OCI-LY7 (cell line): ENCODE measurements at regions not wholly inside any gene's neighbourhood (a gene's known extent, or its start where the extent isn't known, plus 50 kb on each side); places are given as distances from the start of the nearest gene placed in this dataset.

ENCODE experiments used
- BruUV-seq: library from RNA; stranded (reverse); fragments of 400-500 nt; replicated peaks from 2 replicates; lab custom pipeline; 2021; lab: Mats Ljungman, UMichigan
- CTCF ChIA-PET: fragments of 300-600 bp; sonication (Branson Sonifier 250); formaldehyde crosslinking; loops from one replicate; lab custom pipeline; 2022; ENCODE audit warnings: antibody characterized with exemption; ENCODE audit not compliant: unreplicated experiment; lab: Charles Lee
- POLR2A ChIA-PET: fragments of 300-600 bp; sonication (Branson Sonifier 250); formaldehyde crosslinking; loops from one replicate; lab custom pipeline; 2022; ENCODE audit warnings: antibody characterized with exemption; lab: Charles Lee
- DNase-seq: peaks from one replicate; pipeline ENCODE4 v3.0.0-alpha.2; 2015; ENCODE audit warnings: low spot score
- H2AFZ ChIP-seq: fragments of 200-600 bp; sonication (generic), shearing (Covaris generic); 2 replicates; pipeline ENCODE4 v1.6.1; 2014; ENCODE audit warnings: mild to moderate bottlenecking, antibody characterized with exemption, low read length, moderate library complexity
- H3K27ac ChIP-seq: fragments of 200-600 bp; sonication (generic); 2 replicates; pipeline ENCODE4 v1.5.1; 2014; ENCODE audit warnings: mixed run types, low read depth, mild to moderate bottlenecking, moderate library complexity, low read length, inconsistent platforms; ENCODE audit not compliant: poor library complexity, severe bottlenecking
- H3K36me3 ChIP-seq: fragments of 200-600 bp; sonication (generic); 2 replicates; pipeline ENCODE4 v1.6.1; 2014; ENCODE audit warnings: mild to moderate bottlenecking, antibody characterized with exemption, low read length, moderate library complexity, mixed read lengths; ENCODE audit not compliant: insufficient read depth
- H3K4me1 ChIP-seq: fragments of 200-600 bp; sonication (generic); 2 replicates; pipeline ENCODE4 v1.5.1; 2014; ENCODE audit warnings: mild to moderate bottlenecking, low read length; ENCODE audit not compliant: insufficient read depth, poor library complexity, severe bottlenecking
- H3K4me2 ChIP-seq: fragments of 200-600 bp; sonication (generic); 2 replicates; pipeline ENCODE4 v1.6.1; 2014; ENCODE audit warnings: mild to moderate bottlenecking, low read length
- H3K4me3 ChIP-seq: fragments of 200-600 bp; sonication (generic); 2 replicates; pipeline ENCODE4 v1.5.1; 2014; ENCODE audit warnings: mild to moderate bottlenecking, low read depth, low read length; ENCODE audit not compliant: poor library complexity, severe bottlenecking
- H3K79me2 ChIP-seq: fragments of 200-600 bp; sonication (generic); 2 replicates; pipeline ENCODE4 v1.6.1; 2016; ENCODE audit warnings: low read depth, mild to moderate bottlenecking, low read length, moderate library complexity, mixed read lengths; ENCODE audit not compliant: insufficient read depth
- H3K9me2 ChIP-seq: fragments of 200-600 bp; sonication (generic); 2 replicates; pipeline ENCODE4 v1.6.1; 2016; ENCODE audit warnings: mild to moderate bottlenecking, low read length, mixed read lengths; ENCODE audit not compliant: insufficient read depth
- H3K9me3 ChIP-seq: fragments of 200-600 bp; sonication (generic); 2 replicates; pipeline ENCODE4 v1.6.1; 2014; ENCODE audit warnings: mild to moderate bottlenecking, mixed run types, low read length, mixed read lengths
- H4K20me1 ChIP-seq: fragments of 200-600 bp; sonication (generic); 2 replicates; pipeline ENCODE4 v1.6.1; 2014; ENCODE audit warnings: mild to moderate bottlenecking, antibody characterized with exemption, low read length, moderate library complexity, mixed read lengths; ENCODE audit not compliant: insufficient read depth
- CTCF ChIP-seq: fragments of 200-600 bp; sonication (generic); conservative IDR thresholded peaks from 2 replicates; pipeline ENCODE4 v1.5.1; 2014; ENCODE audit warnings: mild to moderate bottlenecking, antibody characterized with exemption, low read length, moderate library complexity, mixed read lengths
- EZH2phosphoT487 ChIP-seq: fragments of 200-600 bp; sonication (generic); IDR thresholded peaks from 2 replicates; pipeline ENCODE4 v1.6.1; 2018; ENCODE audit warnings: low read depth, borderline replicate concordance, mild to moderate bottlenecking, mixed run types, antibody characterized with exemption, low read length, moderate library complexity, mixed read lengths
- intact Hi-C: fragments of 100-400 bp; cut with micrococcal nuclease; formaldehyde crosslinking; loops from one replicate; pipeline ENCODE4 v1.10.0; 2022; ENCODE audit not compliant: unreplicated experiment

DNA sequence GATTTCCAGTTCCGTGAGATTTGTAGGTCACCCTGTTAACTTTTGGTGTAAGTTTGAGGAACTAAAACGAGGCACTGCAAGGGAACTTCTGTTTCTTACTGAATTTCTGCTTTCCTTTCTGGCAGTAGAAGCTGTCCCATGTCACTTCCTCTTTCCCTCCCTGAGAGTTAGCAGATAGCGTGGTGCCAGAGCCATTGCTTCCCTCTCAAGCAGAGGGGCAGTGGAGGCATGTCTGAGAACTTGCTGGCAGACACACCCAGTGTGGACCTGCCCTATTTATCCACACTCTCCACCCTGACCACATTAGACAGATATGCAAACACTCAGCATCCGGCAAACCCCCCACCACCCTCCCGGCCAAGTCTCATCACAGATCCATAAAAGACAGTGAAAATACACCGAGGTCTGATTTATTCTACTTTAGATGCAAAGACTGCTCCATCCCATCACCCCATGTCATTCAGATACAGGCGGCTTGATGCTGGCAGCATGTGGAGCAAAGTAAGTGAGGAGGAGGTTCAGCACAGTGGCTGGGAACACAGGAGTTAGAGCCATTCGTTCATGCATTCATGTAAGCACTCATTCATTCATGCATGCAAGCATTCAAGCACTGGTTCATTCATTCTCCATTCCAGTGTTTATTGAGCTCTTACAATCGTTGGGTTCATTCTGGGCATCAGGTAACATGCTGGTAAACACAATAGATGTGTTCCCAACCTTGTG, 324.7 kb downstream of the SHQ1 start:
- Histone ChIP-seq H4K20me1 (no peaks in the 10 kb centered on the region), H2AFZ (peak overlapping the region; percentile 86), H3K9me3 (no peaks in the 10 kb centered on the region), H3K9me2 (no peaks in the 10 kb centered on the region), H3K79me2 (no peaks in the 10 kb centered on the region), H3K27ac (peak overlapping the region; percentile 15), H3K4me3 (peak overlapping the region; percentile 20), H3K36me3 (no peaks in the 10 kb centered on the region), H3K4me1 (peaks cover 21% of the 10 kb centered on the region), H3K4me2 (peak overlapping the region; percentile 65)
- intact Hi-C loops, result loop anchor here (10.0 kb wide), 1 partner anchor 291 kb away; no protein-coding TSS in a partner anchor
- DNase-seq, result peak; percentile 81
- no TSS peak for BruUV-seq
- TF ChIP-seq EZH2phosphoT487 (no peak), CTCF (no peak)
- ChIA-PET CTCF (interaction anchor here (1.0 kb wide), 1 partner anchor 9 kb away, joined by 3 read pairs; no protein-coding TSS in a partner anchor), POLR2A (interaction anchor here (0.6 to 1.0 kb wide), 4 partner anchors 11 to 481 kb away, joined by 3 to 6 read pairs (median 4); no protein-coding TSS in a partner anchor)

GRCh38 chr3:72520690-72521308, 327.4 kb downstream of the SHQ1 start:
- TF ChIP-seq EZH2phosphoT487, result no peak
- no peak for TF ChIP-seq CTCF
- Histone ChIP-seq H3K4me2 (no peak overlapping the region), H3K36me3 (no peaks in the 10 kb centered on the region), H3K27ac (no peak overlapping the region), H2AFZ (no peak overlapping the region; the same call in 1 of the 2 replicates), H3K79me2 (no peaks in the 10 kb centered on the region), H3K4me1 (peaks cover 21% of the 10 kb centered on the region), H3K9me3 (no peaks in the 10 kb centered on the region), H3K9me2 (no peaks in the 10 kb centered on the region), H4K20me1 (no peaks in the 10 kb centered on the region), H3K4me3 (no peak overlapping the region)
- intact Hi-C loops, result loop anchor here (10.0 kb wide), 1 partner anchor 294 kb away; no protein-coding TSS in a partner anchor
- BruUV-seq, result no TSS peak
- ChIA-PET POLR2A (no interaction called here), CTCF (interaction anchor here (0.7 kb wide), 1 partner anchor 25 kb away, joined by 3 read pairs; no protein-coding TSS in a partner anchor)
- DNase-seq, result no peak
